Parathyroid adenoma (tissue), 2 donors: ENCODE measurements at regions not wholly inside any gene's neighbourhood (a gene's known extent, or its start where the extent isn't known, plus 50 kb on each side); places are given as distances from the start of the nearest gene placed in this dataset.

Experiments used
- H2AFZ ChIP-seq: fragments of 300-600 bp; sonication (generic); one replicate; pipeline ENCODE4 v1.7.0; 2017; ENCODE audit warnings: antibody characterized with exemption, mild to moderate bottlenecking
- H3K27ac ChIP-seq: fragments of 300-600 bp; sonication (generic); one replicate; pipeline ENCODE4 v1.7.0; 2017
- H3K27me3 ChIP-seq: fragments of 300-600 bp; sonication (generic); one replicate; pipeline ENCODE4 v1.7.0; 2017; ENCODE audit warnings: low read length; ENCODE audit not compliant: control insufficient read depth, insufficient read depth
- H3K36me3 ChIP-seq: fragments of 300-600 bp; sonication (generic); one replicate; pipeline ENCODE4 v1.7.0; 2017; ENCODE audit warnings: low read length; ENCODE audit not compliant: control insufficient read depth, insufficient read depth
- H3K4me1 ChIP-seq: fragments of 300-600 bp; sonication (generic); one replicate; pipeline ENCODE4 v1.7.0; 2017; ENCODE audit warnings: control low read depth
- H3K4me2 ChIP-seq: fragments of 300-600 bp; sonication (generic); one replicate; pipeline ENCODE4 v1.7.0; 2017; ENCODE audit warnings: low read length
- H3K4me3 ChIP-seq: fragments of 300-600 bp; sonication (generic); one replicate; pipeline ENCODE4 v1.7.0; 2017; ENCODE audit warnings: low read depth, low read length
- H3K79me2 ChIP-seq: fragments of 300-600 bp; sonication (generic); one replicate; pipeline ENCODE4 v1.7.0; 2017; ENCODE audit warnings: control low read depth
- H3K9ac ChIP-seq: fragments of 300-600 bp; sonication (generic); one replicate; pipeline ENCODE4 v1.7.0; 2017; ENCODE audit warnings: mild to moderate bottlenecking
- H3K9me3 ChIP-seq: fragments of 300-600 bp; sonication (generic); one replicate; pipeline ENCODE4 v1.7.0; 2017; ENCODE audit warnings: low read length; ENCODE audit not compliant: control insufficient read depth
- TF ChIP-seq, protein P1 (sequence below): fragments of 300-600 bp; sonication (generic); IDR thresholded peaks from one replicate; pipeline ENCODE4 v1.7.0; 2017; ENCODE audit warnings: antibody characterized with exemption, mild to moderate bottlenecking
- donor health status: primary hyperparathyroidism.

DNA sequence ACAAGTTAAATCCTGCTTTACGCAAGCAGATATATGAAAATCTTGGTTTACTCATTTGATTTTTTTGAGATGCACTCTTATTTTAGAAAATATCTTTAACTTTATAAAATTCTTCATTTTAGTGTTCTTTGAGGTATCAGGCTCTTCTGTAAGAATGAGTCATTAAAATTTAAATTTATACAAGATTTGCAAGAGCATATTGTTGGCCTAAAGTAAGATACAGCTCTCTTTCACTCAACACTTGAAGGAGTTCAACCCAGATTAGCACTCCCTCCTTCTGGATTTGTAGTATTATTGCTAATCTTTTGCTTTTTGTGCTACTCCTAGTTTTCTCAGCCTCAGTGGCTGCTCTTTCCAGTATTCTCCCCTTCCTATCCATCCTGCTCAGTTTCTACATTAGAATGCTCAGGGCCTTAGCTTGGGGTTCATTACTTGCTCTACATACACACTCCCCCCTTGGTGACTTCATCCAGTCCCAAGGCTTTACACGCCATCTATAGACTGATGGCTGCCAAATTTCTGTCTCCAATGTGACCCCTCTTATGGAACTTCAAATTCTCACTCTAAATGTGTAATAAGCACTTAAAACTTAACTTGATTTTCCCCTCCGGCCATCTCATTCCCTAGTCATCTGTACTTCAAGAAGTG, 425.3 kb upstream of the FANCL start:
- no peak overlapping the region for H3K4me3 ChIP-seq
- TF ChIP-seq, protein P1, sequence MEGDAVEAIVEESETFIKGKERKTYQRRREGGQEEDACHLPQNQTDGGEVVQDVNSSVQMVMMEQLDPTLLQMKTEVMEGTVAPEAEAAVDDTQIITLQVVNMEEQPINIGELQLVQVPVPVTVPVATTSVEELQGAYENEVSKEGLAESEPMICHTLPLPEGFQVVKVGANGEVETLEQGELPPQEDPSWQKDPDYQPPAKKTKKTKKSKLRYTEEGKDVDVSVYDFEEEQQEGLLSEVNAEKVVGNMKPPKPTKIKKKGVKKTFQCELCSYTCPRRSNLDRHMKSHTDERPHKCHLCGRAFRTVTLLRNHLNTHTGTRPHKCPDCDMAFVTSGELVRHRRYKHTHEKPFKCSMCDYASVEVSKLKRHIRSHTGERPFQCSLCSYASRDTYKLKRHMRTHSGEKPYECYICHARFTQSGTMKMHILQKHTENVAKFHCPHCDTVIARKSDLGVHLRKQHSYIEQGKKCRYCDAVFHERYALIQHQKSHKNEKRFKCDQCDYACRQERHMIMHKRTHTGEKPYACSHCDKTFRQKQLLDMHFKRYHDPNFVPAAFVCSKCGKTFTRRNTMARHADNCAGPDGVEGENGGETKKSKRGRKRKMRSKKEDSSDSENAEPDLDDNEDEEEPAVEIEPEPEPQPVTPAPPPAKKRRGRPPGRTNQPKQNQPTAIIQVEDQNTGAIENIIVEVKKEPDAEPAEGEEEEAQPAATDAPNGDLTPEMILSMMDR: no peak
- peaks cover 2% of the 10 kb centered on the region for H3K9me3 ChIP-seq
- no peak overlapping the region for H2AFZ ChIP-seq
- H3K36me3 ChIP-seq: no peaks in the 10 kb centered on the region
- H3K79me2 ChIP-seq: no peaks in the 10 kb centered on the region
- no peak overlapping the region for H3K4me2 ChIP-seq
- H3K9ac ChIP-seq: no peak overlapping the region
- no peaks in the 10 kb centered on the region for H3K4me1 ChIP-seq
- no peaks in the 10 kb centered on the region for H3K27me3 ChIP-seq
- no peak overlapping the region for H3K27ac ChIP-seq

DNA sequence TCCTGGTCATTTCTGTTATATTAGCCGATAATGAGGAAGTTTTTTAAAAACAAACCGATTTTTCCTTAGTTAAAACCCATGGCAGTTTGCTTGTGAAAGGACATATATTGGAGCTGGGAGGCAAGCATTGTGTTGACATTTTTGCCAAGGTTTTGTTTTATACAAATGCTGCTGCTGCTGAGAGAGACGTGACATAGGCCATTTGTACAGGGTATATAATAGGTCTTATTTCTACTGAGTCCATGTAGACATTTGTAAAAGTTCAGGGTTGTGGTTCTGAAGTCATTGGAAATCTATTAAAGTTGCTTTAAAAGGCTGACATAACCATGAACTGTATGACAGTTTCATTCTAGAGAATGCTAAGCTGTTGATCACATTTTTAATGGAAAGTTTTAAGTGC, 424.0 kb upstream of the FANCL start:
- H3K9ac ChIP-seq: no peak overlapping the region
- H3K27me3 ChIP-seq: no peaks in the 10 kb centered on the region
- no peak overlapping the region for H3K27ac ChIP-seq
- TF ChIP-seq, protein P1: no peak
- H3K4me1 ChIP-seq: no peaks in the 10 kb centered on the region
- H3K36me3 ChIP-seq: no peaks in the 10 kb centered on the region
- no peaks in the 10 kb centered on the region for H3K9me3 ChIP-seq
- H2AFZ ChIP-seq: no peak overlapping the region
- H3K79me2 ChIP-seq: no peaks in the 10 kb centered on the region
- no peak overlapping the region for H3K4me3 ChIP-seq
- H3K4me2 ChIP-seq: no peak overlapping the region

DNA sequence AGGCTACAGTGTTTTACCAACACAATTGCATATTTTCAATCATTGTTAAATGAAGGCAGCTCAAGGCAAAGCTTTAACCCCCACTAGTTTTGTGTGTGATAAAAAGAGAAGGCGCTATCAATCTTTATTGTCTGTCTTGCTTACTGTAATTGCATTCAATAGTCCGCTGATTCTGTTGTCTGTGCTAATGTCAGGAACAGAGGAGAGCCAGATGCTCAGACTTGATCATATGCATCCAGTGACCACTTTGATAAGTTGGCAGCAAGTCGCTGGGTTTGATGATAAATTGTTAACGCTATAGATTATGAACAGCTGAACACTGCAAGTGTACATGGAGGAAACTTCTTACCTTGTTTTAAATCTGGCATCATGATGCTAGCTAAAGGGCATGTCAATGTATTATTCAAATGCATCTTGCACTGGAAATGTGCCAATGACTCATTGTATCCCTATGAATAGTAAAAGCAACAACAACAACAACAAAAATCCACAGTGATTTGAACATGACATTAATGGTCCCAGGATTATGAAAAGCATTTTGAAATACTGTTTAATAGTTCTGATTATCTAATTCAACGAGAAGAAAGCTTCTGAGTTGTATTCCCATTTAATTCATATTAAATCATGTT, 423.5 kb upstream of the FANCL start:
- TF ChIP-seq, protein P1: no peak
- Histone ChIP-seq H3K4me2 (no peak overlapping the region), H3K79me2 (no peaks in the 10 kb centered on the region)

DNA sequence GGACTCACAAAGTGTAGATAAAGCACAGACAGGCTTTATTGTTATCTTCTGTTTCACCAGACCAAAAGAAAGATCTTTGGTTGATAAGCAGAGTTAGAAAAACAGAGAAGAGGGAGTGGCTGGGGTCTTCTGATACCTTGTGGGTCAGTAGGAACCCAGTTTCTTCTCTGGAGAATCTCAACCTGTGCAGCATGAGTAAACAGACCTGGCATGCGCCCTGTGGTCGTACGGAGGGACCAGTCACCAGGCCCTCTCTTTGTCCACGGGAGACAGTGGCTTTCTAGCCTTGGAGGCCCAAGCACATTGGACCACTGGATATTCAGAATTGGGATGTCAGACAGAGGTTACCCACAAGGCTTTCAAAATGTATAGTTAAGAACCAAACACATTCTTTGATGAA, 418.9 kb upstream of the FANCL start:
- no peaks in the 10 kb centered on the region for H3K4me1 ChIP-seq
- H3K9me3 ChIP-seq: no peaks in the 10 kb centered on the region
- no peak overlapping the region for H3K9ac ChIP-seq
- no peak overlapping the region for H3K27ac ChIP-seq
- TF ChIP-seq, protein P1: no peak
- no peak overlapping the region for H3K4me2 ChIP-seq
- H3K27me3 ChIP-seq: no peaks in the 10 kb centered on the region
- H3K4me3 ChIP-seq: no peak overlapping the region
- H3K36me3 ChIP-seq: no peaks in the 10 kb centered on the region
- no peaks in the 10 kb centered on the region for H3K79me2 ChIP-seq
- H2AFZ ChIP-seq: no peak overlapping the region

More for the DNA sequence above, 423.5 kb upstream of the FANCL start:
- no peak overlapping the region for H3K9ac ChIP-seq
- H3K4me1 ChIP-seq: no peaks in the 10 kb centered on the region
- no peak overlapping the region for H3K27ac ChIP-seq
- H2AFZ ChIP-seq: no peak overlapping the region
- H3K36me3 ChIP-seq: no peaks in the 10 kb centered on the region
- H3K27me3 ChIP-seq: no peaks in the 10 kb centered on the region
- no peaks in the 10 kb centered on the region for H3K9me3 ChIP-seq
- H3K4me3 ChIP-seq: no peak overlapping the region

DNA sequence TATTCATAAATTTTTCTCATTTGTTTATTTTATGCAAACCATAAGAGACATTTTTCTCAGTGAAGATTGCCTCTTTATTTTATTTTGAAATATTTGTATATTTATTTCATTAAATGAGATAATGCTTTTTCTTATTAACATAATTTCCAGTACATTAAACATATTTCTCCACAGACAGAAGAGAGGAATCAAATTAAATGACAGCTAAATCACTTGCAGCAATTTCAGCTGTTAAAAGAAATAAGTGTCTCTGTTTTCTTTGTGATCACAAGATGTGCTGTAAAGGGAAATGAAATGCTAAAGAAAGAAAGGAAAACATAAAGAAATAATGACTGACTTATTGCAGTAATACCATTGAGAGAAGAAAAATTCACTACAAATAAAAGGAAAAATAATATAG, 414.0 kb upstream of the FANCL start:
- H3K4me1 ChIP-seq: no peaks in the 10 kb centered on the region
- H3K27me3 ChIP-seq: no peaks in the 10 kb centered on the region
- no peaks in the 10 kb centered on the region for H3K79me2 ChIP-seq
- TF ChIP-seq, protein P1: no peak
- no peak overlapping the region for H2AFZ ChIP-seq
- H3K9me3 ChIP-seq: no peaks in the 10 kb centered on the region
- H3K4me3 ChIP-seq: no peak overlapping the region
- H3K36me3 ChIP-seq: no peaks in the 10 kb centered on the region
- no peak overlapping the region for H3K4me2 ChIP-seq
- H3K9ac ChIP-seq: no peak overlapping the region
- no peak overlapping the region for H3K27ac ChIP-seq
